ENCODE measurements at regions not wholly inside any gene's neighbourhood (a gene's known extent, or its start where the extent isn't known, plus 50 kb on each side); places are given as distances from the start of the nearest gene placed in this dataset.
A peak's percentile ranks its signal among the peaks of the same experiment; 100 is the strongest.

DNA sequence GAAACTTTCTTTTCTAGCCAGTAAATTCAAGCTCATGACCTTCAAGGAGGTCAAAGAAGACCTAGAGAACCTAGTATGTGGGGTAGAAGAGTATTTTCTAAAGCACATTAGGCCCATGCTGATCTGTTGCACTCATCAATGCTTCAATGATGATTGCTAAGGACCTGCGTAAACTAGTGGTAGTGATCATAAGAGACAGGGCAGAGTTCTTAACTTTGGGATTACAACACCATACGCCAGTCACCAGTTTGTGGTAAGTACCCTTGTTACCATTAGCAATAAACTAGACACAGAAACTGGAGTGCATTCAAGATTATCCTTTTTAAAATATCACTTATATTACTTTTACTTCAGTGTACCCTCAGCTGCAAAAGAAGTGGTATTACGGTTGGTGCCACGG lies 490.3 kb downstream of the BUD13 start (continued):
- TF ChIP-seq, protein P1, sequence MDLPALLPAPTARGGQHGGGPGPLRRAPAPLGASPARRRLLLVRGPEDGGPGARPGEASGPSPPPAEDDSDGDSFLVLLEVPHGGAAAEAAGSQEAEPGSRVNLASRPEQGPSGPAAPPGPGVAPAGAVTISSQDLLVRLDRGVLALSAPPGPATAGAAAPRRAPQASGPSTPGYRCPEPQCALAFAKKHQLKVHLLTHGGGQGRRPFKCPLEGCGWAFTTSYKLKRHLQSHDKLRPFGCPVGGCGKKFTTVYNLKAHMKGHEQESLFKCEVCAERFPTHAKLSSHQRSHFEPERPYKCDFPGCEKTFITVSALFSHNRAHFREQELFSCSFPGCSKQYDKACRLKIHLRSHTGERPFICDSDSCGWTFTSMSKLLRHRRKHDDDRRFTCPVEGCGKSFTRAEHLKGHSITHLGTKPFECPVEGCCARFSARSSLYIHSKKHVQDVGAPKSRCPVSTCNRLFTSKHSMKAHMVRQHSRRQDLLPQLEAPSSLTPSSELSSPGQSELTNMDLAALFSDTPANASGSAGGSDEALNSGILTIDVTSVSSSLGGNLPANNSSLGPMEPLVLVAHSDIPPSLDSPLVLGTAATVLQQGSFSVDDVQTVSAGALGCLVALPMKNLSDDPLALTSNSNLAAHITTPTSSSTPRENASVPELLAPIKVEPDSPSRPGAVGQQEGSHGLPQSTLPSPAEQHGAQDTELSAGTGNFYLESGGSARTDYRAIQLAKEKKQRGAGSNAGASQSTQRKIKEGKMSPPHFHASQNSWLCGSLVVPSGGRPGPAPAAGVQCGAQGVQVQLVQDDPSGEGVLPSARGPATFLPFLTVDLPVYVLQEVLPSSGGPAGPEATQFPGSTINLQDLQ (CRISPR knock-in tag; IDR thresholded peaks at IDR 0.05): no peak

DNA sequence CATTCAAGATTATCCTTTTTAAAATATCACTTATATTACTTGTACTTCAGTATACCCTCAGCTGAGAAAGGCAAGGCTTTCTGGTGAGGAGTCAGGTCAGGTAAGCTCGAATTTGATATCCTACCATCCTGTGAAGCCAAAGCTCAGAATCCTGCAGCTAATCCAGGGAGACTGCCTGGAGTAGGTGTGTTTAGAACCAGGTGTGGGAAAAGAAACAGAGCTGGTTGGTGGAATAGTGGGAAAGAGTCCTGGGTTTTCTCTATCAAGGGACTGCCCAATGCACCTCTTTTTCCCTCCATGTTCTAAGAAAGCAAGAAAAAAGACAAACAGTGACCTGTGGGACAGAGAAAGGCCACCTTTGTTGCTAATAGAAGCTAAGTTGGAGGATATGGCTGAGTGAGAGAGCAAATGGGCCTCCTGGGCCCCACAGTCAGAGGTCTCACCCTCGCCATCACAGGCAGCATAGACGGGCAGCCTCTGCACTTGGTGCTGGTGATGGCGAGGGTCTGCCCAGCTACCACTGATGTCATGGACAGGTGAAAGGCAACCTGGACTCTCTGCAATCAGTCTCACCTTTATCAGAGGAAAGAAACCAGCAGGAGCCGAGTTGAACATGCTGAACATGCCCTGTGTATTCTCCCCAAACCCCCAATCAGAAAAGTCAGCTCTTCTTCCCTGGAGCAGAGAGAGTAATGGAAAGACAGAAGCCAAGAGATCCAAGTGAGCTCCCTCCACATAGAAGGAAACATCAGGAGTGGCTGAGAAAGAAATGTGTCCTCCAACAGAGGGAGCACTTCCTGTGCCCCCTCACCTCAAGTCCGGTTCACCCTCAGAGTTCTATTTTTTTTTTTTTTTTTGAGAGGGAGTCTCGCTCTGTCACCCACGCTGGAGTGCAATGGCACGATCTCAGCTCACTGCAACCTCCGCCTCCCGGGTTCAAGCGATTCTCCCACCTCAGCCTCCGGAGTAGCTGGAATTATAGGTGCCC lies 491.3 kb downstream of the BUD13 start:
- ChIA-PET CTCF (ENCODE audit: low intra/inter-chr PET ratio, low total read pairs) (no interaction called here), POLR2A (no interaction called here)
- no TSS peak for BruUV-seq (replicated peaks)
- Histone ChIP-seq H4K20me1 (ENCODE audit: insufficient read depth, low read length) (no peaks in the 10 kb centered on the region), H3K79me2 (ENCODE audit: insufficient read depth, low read length) (no peaks in the 10 kb centered on the region), H3K9ac (ENCODE audit: insufficient read depth, low read depth, low read length) (no peak overlapping the region), H3K36me3 (replicated peaks in 1 of 2; ENCODE audit: control insufficient read depth in 1 of 2, insufficient read depth in 2 of 2, low read length in 2 of 2) (no peaks in the 10 kb centered on the region), H3K27me3 (ENCODE audit: control insufficient read depth in 1 of 2, insufficient read depth in 2 of 2, low read length in 2 of 2) (no peaks in the 10 kb centered on the region), H3K4me1 (ENCODE audit: insufficient read depth, low read length) (peaks cover 6% of the 10 kb centered on the region; the same call in 1 of the 2 replicates), H3K4me2 (ENCODE audit: low read depth, low read length) (no peak overlapping the region), H3K27ac (ENCODE audit: extremely low read length, insufficient read depth, low read length) (no peak overlapping the region), H2AFZ (ENCODE audit: low read length) (no peak overlapping the region), H3K9me3 (ENCODE audit: low read length) (no peaks in the 10 kb centered on the region), H3K4me3 (replicated peaks in 1 of 3; ENCODE audit: insufficient read depth in 1 of 3, low read depth in 2 of 3, low read length in 3 of 3) (no peak overlapping the region)
- intact Hi-C loops (cut with micrococcal nuclease; ENCODE audit: unreplicated experiment): loop anchor here (2.0 kb wide), 1 partner anchor 217 kb away; no protein-coding TSS in a partner anchor
- in situ Hi-C loops (cut with HindIII; ENCODE audit: extremely low pct_ligation_motif_present, low pct_unique_long_range_greater_than_20kb): loop anchor here (10.0 kb wide), 1 partner anchor 223 kb away; no protein-coding TSS in a partner anchor
- no peak; the same call in 2 of the 3 replicates for ATAC-seq
- TF ChIP-seq RFX5 (IDR thresholded peaks at IDR 0.05; ENCODE audit: low read depth, low read length) (peak; percentile 64; the same call in 1 of the 2 replicates), ZNF234 (CRISPR knock-in tag; conservative IDR thresholded peaks at IDR 0.05) (no peak), ESRRA (CRISPR knock-in tag; IDR thresholded peaks at IDR 0.05; ENCODE audit: low read depth) (no peak), KDM1A (CRISPR knock-in tag; IDR thresholded peaks at IDR 0.05) (no peak), STAG1 (CRISPR knock-in tag; IDR thresholded peaks at IDR 0.05) (peak; percentile 28)
- FAIRE-seq: no peak
- no peak for DNase-seq (ENCODE audit: low spot score)
- WGBS (ENCODE audit: low lambda C conversion rate): 66% methylated on average over 10 of the region's 13 CpGs

All from HepG2 (cell line).